GM21367 (cell line): ENCODE measurements at regions not wholly inside any gene's neighbourhood (a gene's known extent, or its start where the extent isn't known, plus 50 kb on each side); places are given as distances from the start of the nearest gene placed in this dataset.

Experiments used
- ATAC-seq: cut with Tn5 transposase; IDR thresholded peaks from one replicate; pipeline ENCODE4 v1.9.1; 2021; ENCODE audit not compliant: unreplicated experiment

- no peak for ATAC-seq
Observed at GRCh38 chr13:61470786-61471185, 55.1 kb upstream of the PCDH20 start.

- ATAC-seq, result no peak
Observed at GRCh38 chr13:61466280-61466679, 50.6 kb upstream of the PCDH20 start.
